ENCODE measurements at regions not wholly inside any gene's neighbourhood (a gene's known extent, or its start where the extent isn't known, plus 50 kb on each side); places are given as distances from the start of the nearest gene placed in this dataset.

DNA sequence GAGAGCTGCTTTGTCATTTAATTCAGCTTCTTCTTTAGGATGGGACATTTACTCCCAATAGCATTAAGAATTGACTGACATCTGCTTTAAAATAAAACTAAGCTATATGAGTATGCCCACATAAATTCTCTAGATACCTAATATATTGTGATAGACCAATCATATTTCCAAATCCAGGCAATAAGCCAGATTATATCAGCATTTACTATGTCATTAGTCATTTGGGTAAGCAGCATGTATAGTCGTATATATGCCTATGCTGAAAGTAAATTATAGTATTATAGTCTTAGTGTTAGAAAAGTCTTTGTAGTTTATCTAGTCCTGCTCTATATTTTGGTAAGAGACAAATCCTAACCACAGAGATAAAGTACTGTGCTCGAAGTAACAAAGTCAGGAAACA is 958.1 kb downstream of the KCNJ2 start:
- Histone ChIP-seq H3K9me3 (ENCODE audit: low read depth, low read length, poor library complexity, severe bottlenecking) (no peaks in the 10 kb centered on the region), H3K36me3 (ENCODE audit: insufficient read depth, low read length, poor library complexity, severe bottlenecking) (no peaks in the 10 kb centered on the region), H3K4me3 (ENCODE audit: low read depth, low read length, poor library complexity, severe bottlenecking) (no peak overlapping the region), H3K4me1 (ENCODE audit: insufficient read depth, low read length, poor library complexity, severe bottlenecking) (no peaks in the 10 kb centered on the region), H3K27ac (ENCODE audit: low read depth, low read length, poor library complexity, severe bottlenecking) (no peak overlapping the region), H3K27me3 (replicated peaks; ENCODE audit: insufficient read depth, low read depth, low read length, poor library complexity) (no peaks in the 10 kb centered on the region)
- ChIA-PET CTCF (no interaction called here), POLR2A (ENCODE audit: low non-redundant PET) (no interaction called here)
- no TSS peak for BruUV-seq (replicated peaks)
- no peak for DNase-seq (ENCODE audit: low spot score)
- intact Hi-C loops (cut with micrococcal nuclease; ENCODE audit: unreplicated experiment) = no loop called here
- TF ChIP-seq EZH2 (IDR thresholded peaks at IDR 0.05; ENCODE audit: borderline replicate concordance, low read depth, low read length, poor library complexity, severe bottlenecking) = no peak
- TF ChIP-seq CTCF (conservative IDR thresholded peaks at IDR 0.05; ENCODE audit: low read depth, low read length) = no peak

DNA sequence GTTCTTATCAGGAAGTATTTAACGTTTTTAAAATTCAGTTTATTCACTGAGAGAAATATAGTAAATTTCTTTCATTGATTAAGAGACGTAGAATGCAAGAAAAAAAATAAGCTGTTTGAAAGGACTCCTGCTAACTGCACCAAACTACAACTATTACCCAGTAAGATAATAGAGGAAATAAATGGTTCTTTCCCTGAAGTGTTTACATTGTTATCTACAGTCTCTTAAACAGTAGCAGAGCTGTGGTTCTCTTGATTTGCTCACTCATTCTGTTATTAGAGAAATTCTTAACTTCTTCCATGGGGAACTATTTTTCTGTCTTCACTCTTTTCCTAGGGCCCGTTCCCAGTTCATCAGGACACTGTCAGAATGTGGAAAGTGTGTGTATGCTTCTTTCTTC is 973.0 kb downstream of the KCNJ2 start:
- no peak for DNase-seq (ENCODE audit: low spot score)
- ChIA-PET CTCF (no interaction called here), POLR2A (ENCODE audit: low non-redundant PET) (no interaction called here)
- Histone ChIP-seq H3K27ac (ENCODE audit: low read depth, low read length, poor library complexity, severe bottlenecking) (no peak overlapping the region), H3K36me3 (ENCODE audit: insufficient read depth, low read length, poor library complexity, severe bottlenecking) (no peaks in the 10 kb centered on the region), H3K9me3 (ENCODE audit: low read depth, low read length, poor library complexity, severe bottlenecking) (no peaks in the 10 kb centered on the region), H3K4me1 (ENCODE audit: insufficient read depth, low read length, poor library complexity, severe bottlenecking) (no peaks in the 10 kb centered on the region), H3K27me3 (replicated peaks; ENCODE audit: insufficient read depth, low read depth, low read length, poor library complexity) (no peaks in the 10 kb centered on the region), H3K4me3 (ENCODE audit: low read depth, low read length, poor library complexity, severe bottlenecking) (no peak overlapping the region)
- TF ChIP-seq CTCF (conservative IDR thresholded peaks at IDR 0.05; ENCODE audit: low read depth, low read length) (no peak), EZH2 (IDR thresholded peaks at IDR 0.05; ENCODE audit: borderline replicate concordance, low read depth, low read length, poor library complexity, severe bottlenecking) (no peak)
- BruUV-seq (replicated peaks) = no TSS peak
- intact Hi-C loops (cut with micrococcal nuclease; ENCODE audit: unreplicated experiment) = no loop called here

- no peak overlapping the region for H3K27ac ChIP-seq (ENCODE audit: low read depth, low read length, poor library complexity, severe bottlenecking)
- no peaks in the 10 kb centered on the region for H3K36me3 ChIP-seq (ENCODE audit: insufficient read depth, low read length, poor library complexity, severe bottlenecking)
- no peak for TF ChIP-seq EZH2 (IDR thresholded peaks at IDR 0.05; ENCODE audit: borderline replicate concordance, low read depth, low read length, poor library complexity, severe bottlenecking)
- TF ChIP-seq CTCF (conservative IDR thresholded peaks at IDR 0.05; ENCODE audit: low read depth, low read length) = no peak
- ChIA-PET CTCF (no interaction called here), POLR2A (ENCODE audit: low non-redundant PET) (no interaction called here)
- H3K4me1 ChIP-seq (ENCODE audit: insufficient read depth, low read length, poor library complexity, severe bottlenecking) = no peaks in the 10 kb centered on the region
- no peak overlapping the region for H3K4me3 ChIP-seq (ENCODE audit: low read depth, low read length, poor library complexity, severe bottlenecking)
- intact Hi-C loops (cut with micrococcal nuclease; ENCODE audit: unreplicated experiment) = no loop called here
- DNase-seq (ENCODE audit: low spot score) = no peak
- no TSS peak for BruUV-seq (replicated peaks)
- no peaks in the 10 kb centered on the region for H3K9me3 ChIP-seq (ENCODE audit: low read depth, low read length, poor library complexity, severe bottlenecking)
- no peaks in the 10 kb centered on the region for H3K27me3 ChIP-seq (replicated peaks; ENCODE audit: insufficient read depth, low read depth, low read length, poor library complexity)
Measured at GRCh38 chr17:71145486-71145885, 975.3 kb upstream of the SOX9 start.
